ENCODE measurements at regions not wholly inside any gene's neighbourhood (a gene's known extent, or its start where the extent isn't known, plus 50 kb on each side); places are given as distances from the start of the nearest gene placed in this dataset.

GRCh38 chr19:30879736-30880135, 469.5 kb downstream of the TSHZ3 start:
- TF ChIP-seq CTCF (conservative IDR thresholded peaks at IDR 0.05 in 1 of 2, IDR thresholded peaks at IDR 0.05 in 1 of 2; ENCODE audit: low read depth in 1 of 2, low read length in 2 of 2) (no peak), EZH2 (IDR thresholded peaks at IDR 0.05; ENCODE audit: low read length, missing control alignments) (no peak)

All from fibroblast of lung (primary cell).